ENCODE measurements at regions not wholly inside any gene's neighbourhood (a gene's known extent, or its start where the extent isn't known, plus 50 kb on each side); places are given as distances from the start of the nearest gene placed in this dataset.

DNA sequence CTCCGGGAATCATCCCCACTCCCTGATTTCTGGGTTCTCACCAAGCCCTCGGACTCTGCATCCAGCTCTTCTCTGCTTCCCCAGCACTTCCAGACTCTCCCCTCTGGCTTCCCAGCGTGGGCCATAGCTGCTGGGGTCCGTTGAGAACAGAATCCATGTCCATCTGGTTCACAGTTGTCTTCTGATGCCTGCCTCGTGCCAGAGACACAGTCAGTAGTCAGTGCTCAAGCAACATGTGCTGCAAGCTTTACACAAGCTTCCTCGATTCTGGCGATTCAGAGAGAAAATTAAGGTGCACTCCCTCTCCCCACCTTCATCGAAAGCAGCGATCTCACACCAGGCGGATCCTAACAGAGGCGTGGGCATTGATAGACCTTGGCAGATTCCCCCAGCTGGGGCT lies 495.5 kb downstream of the TBC1D22A start:
- DNase-seq (ENCODE audit: low spot score) (no peak), ATAC-seq (no peak)
- no peaks in the 10 kb centered on the region for H3K79me2 ChIP-seq (replicated peaks; ENCODE audit: insufficient read depth)
- Mint-ChIP-seq H3K27ac (no peak overlapping the region), H3K4me3 (no peak overlapping the region), H3K36me3 (ENCODE audit: low read depth) (peaks cover 32% of the 10 kb centered on the region), H3K9me3 (peaks cover 87% of the 10 kb centered on the region), H3K4me1 (no peaks in the 10 kb centered on the region; the same call in 2 of the 3 replicates), H3K27me3 (ENCODE audit: insufficient read depth, low read depth, poor library complexity) (peaks cover 7% of the 10 kb centered on the region)
- H3K27me3 ChIP-seq (ENCODE audit: insufficient read depth), result no peaks in the 10 kb centered on the region
- H3K36me3 ChIP-seq (ENCODE audit: insufficient read depth), result no peaks in the 10 kb centered on the region
- no peak overlapping the region for H3K4me3 ChIP-seq
- no peaks in the 10 kb centered on the region for H4K20me1 ChIP-seq (replicated peaks; ENCODE audit: insufficient read depth)
- TF ChIP-seq JUNB (IDR thresholded peaks at IDR 0.05; ENCODE audit: unreplicated experiment), result no peak
- TF ChIP-seq, protein P1, sequence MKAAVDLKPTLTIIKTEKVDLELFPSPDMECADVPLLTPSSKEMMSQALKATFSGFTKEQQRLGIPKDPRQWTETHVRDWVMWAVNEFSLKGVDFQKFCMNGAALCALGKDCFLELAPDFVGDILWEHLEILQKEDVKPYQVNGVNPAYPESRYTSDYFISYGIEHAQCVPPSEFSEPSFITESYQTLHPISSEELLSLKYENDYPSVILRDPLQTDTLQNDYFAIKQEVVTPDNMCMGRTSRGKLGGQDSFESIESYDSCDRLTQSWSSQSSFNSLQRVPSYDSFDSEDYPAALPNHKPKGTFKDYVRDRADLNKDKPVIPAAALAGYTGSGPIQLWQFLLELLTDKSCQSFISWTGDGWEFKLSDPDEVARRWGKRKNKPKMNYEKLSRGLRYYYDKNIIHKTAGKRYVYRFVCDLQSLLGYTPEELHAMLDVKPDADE (IDR thresholded peaks at IDR 0.05), result no peak
- no peak for TF ChIP-seq ZNF114 (CRISPR knock-in tag; IDR thresholded peaks at IDR 0.05)
- TF ChIP-seq NANOG (IDR thresholded peaks at IDR 0.05; ENCODE audit: borderline replicate concordance), result no peak
- no peak for TF ChIP-seq EZH2phosphoT487 (IDR thresholded peaks at IDR 0.05; ENCODE audit: unreplicated experiment)
- TF ChIP-seq, protein P2, sequence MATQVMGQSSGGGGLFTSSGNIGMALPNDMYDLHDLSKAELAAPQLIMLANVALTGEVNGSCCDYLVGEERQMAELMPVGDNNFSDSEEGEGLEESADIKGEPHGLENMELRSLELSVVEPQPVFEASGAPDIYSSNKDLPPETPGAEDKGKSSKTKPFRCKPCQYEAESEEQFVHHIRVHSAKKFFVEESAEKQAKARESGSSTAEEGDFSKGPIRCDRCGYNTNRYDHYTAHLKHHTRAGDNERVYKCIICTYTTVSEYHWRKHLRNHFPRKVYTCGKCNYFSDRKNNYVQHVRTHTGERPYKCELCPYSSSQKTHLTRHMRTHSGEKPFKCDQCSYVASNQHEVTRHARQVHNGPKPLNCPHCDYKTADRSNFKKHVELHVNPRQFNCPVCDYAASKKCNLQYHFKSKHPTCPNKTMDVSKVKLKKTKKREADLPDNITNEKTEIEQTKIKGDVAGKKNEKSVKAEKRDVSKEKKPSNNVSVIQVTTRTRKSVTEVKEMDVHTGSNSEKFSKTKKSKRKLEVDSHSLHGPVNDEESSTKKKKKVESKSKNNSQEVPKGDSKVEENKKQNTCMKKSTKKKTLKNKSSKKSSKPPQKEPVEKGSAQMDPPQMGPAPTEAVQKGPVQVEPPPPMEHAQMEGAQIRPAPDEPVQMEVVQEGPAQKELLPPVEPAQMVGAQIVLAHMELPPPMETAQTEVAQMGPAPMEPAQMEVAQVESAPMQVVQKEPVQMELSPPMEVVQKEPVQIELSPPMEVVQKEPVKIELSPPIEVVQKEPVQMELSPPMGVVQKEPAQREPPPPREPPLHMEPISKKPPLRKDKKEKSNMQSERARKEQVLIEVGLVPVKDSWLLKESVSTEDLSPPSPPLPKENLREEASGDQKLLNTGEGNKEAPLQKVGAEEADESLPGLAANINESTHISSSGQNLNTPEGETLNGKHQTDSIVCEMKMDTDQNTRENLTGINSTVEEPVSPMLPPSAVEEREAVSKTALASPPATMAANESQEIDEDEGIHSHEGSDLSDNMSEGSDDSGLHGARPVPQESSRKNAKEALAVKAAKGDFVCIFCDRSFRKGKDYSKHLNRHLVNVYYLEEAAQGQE (IDR thresholded peaks at IDR 0.05; ENCODE audit: unreplicated experiment), result no peak
- TF ChIP-seq, protein P3, sequence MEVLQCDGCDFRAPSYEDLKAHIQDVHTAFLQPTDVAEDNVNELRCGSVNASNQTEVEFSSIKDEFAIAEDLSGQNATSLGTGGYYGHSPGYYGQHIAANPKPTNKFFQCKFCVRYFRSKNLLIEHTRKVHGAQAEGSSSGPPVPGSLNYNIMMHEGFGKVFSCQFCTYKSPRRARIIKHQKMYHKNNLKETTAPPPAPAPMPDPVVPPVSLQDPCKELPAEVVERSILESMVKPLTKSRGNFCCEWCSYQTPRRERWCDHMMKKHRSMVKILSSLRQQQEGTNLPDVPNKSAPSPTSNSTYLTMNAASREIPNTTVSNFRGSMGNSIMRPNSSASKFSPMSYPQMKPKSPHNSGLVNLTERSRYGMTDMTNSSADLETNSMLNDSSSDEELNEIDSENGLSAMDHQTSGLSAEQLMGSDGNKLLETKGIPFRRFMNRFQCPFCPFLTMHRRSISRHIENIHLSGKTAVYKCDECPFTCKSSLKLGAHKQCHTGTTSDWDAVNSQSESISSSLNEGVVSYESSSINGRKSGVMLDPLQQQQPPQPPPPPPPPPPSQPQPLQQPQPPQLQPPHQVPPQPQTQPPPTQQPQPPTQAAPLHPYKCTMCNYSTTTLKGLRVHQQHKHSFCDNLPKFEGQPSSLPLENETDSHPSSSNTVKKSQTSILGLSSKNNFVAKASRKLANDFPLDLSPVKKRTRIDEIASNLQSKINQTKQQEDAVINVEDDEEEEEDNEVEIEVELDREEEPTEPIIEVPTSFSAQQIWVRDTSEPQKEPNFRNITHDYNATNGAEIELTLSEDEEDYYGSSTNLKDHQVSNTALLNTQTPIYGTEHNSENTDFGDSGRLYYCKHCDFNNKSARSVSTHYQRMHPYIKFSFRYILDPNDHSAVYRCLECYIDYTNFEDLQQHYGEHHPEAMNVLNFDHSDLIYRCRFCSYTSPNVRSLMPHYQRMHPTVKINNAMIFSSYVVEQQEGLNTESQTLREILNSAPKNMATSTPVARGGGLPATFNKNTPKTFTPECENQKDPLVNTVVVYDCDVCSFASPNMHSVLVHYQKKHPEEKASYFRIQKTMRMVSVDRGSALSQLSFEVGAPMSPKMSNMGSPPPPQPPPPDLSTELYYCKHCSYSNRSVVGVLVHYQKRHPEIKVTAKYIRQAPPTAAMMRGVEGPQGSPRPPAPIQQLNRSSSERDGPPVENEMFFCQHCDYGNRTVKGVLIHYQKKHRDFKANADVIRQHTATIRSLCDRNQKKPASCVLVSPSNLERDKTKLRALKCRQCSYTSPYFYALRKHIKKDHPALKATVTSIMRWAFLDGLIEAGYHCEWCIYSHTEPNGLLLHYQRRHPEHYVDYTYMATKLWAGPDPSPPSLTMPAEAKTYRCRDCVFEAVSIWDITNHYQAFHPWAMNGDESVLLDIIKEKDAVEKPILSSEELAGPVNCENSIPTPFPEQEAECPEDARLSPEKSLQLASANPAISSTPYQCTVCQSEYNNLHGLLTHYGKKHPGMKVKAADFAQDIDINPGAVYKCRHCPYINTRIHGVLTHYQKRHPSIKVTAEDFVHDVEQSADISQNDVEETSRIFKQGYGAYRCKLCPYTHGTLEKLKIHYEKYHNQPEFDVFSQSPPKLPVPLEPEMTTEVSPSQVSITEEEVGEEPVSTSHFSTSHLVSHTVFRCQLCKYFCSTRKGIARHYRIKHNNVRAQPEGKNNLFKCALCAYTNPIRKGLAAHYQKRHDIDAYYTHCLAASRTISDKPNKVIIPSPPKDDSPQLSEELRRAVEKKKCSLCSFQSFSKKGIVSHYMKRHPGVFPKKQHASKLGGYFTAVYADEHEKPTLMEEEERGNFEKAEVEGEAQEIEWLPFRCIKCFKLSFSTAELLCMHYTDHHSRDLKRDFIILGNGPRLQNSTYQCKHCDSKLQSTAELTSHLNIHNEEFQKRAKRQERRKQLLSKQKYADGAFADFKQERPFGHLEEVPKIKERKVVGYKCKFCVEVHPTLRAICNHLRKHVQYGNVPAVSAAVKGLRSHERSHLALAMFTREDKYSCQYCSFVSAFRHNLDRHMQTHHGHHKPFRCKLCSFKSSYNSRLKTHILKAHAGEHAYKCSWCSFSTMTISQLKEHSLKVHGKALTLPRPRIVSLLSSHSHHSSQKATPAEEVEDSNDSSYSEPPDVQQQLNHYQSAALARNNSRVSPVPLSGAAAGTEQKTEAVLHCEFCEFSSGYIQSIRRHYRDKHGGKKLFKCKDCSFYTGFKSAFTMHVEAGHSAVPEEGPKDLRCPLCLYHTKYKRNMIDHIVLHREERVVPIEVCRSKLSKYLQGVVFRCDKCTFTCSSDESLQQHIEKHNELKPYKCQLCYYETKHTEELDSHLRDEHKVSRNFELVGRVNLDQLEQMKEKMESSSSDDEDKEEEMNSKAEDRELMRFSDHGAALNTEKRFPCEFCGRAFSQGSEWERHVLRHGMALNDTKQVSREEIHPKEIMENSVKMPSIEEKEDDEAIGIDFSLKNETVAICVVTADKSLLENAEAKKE (CRISPR knock-in tag; IDR thresholded peaks at IDR 0.05), result no peak
- no peak overlapping the region for H2AFZ ChIP-seq
- H3F3A ChIP-seq (replicated peaks; ENCODE audit: low read depth), result no peaks in the 10 kb centered on the region
- no peaks in the 10 kb centered on the region for H3K9me2 ChIP-seq (ENCODE audit: insufficient read depth)
- H3K4me2 ChIP-seq, result no peak overlapping the region
- no peaks in the 10 kb centered on the region for H3K4me1 ChIP-seq (ENCODE audit: insufficient read depth)
- H3K27ac ChIP-seq (ENCODE audit: low read depth), result no peak overlapping the region

Data from GM23338 (cell line).